NOMO-1 (cell line): ENCODE measurements at regions not wholly inside any gene's neighbourhood (a gene's known extent, or its start where the extent isn't known, plus 50 kb on each side); places are given as distances from the start of the nearest gene placed in this dataset.

Experiments
- DNase-seq, 2 experiments: peaks; one replicate each; lab custom pipeline; 2025; ENCODE audit not compliant: unreplicated experiment in 2 of 2; lab: John Stamatoyannopoulos, UW

DNA sequence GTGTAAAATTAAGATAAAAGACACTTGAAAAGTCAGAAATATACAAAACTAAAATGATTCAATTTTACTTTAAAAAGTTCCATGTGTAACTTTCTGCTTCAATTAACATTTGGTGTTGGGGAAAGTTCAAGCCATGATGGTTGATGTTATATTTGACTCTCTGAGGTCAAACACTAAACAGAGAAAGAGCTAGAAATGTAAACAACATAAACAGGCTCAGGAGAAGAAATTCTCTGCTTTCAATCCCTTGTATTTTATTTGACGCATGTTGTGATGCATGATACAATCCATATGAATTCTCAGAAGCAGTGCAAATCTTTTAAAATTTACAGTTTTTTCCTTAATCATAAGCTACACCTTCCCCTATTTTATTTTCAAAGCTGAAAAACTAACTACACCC is 822.4 kb downstream of the PCDH18 start:
- DNase-seq = no peak

DNA sequence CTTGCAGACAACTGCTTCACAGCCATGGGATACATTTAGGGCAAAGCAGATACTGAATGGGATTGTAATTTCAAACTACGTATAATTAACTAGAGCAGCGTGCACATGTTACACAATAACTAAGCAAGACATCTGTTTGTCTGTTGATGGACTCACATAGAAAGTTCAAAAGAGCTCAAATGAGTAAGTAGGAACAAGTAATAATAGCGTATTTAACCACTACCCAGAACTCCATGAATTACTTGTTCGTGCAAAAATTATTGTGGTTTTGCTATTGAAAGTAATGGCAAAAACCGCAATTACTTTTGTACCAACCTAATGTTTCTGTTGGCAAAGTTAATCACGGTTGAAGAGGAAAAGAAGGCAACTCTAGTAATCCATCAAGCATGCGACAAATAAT is 825.4 kb downstream of the PCDH18 start:
- DNase-seq = no peak

DNA sequence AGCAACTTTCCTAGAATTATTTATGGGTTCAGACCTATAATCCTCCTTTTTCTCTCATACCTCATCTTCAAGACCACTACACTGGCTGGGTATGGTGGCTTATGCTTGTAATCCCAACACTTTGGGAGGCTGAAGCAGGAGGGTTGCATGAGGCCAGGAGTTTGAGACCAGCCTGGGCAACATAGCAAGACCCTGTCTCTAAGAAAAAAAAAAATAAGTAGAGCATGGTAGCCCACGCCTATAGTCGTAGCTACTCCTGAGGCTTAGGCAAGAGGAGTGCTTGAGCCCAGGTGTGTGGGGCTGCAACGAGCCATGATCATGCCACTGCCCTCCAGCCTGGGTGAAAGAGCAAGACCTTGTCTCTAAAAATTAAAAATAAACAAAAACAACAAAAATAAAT is 832.4 kb downstream of the PCDH18 start:
- DNase-seq = no peak

DNA sequence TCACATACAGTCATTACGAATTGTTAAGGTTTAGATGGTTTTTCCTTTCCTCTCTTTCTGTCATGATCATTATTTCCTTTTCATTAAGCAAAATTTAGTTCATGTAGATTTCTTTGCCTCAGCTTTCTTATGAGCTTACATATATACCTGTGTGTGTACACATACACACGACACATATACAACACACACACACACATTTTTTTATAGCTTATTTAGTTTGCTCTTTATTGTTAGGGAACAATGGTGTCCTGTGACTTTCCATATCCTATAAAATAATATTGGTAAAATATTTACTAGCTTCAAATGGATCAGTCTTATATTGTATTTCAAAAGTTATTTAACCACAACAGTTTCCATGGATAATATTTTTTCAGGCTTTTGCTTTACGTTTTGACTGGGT is 840.7 kb downstream of the PCDH18 start:
- DNase-seq = no peak

DNA sequence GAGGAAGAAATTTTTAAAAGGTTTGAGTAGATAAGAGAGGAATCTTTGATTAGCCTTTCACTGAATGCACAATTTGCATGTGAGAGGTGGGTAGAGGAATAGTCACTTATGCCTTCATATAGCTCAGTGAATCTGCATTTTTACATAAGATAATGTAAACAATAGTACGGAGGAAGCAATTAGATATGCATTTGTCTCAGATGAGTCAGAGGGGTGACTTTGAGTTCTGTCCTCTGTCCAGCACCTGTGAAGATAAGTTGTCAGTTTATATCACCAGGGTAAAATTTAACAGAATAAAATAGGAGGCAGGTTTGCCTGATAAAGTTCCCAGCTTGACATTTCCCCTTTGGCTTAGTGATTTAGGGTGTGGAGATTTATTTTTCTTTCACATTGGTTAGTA is 841.9 kb downstream of the PCDH18 start:
- DNase-seq = no peak

DNA sequence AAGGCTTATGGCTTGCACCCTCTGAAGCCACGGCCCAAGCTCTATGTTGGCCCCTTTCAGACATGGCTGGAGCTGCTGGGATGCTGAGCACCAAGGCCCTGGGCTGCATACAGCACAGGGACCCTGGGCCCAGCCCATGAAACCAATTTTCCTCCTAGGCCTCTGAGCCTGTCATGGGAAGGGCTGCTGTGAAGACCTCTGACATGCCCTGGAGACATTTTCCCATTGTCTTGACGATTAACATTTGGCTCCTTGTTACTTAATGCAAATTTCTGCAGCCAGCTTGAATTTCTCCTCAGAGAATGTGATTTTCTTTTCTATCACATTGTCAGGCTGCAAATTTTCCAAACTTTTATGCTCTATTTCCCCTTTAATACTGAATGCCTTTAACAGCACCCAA is 844.7 kb downstream of the PCDH18 start:
- DNase-seq = no peak

DNA sequence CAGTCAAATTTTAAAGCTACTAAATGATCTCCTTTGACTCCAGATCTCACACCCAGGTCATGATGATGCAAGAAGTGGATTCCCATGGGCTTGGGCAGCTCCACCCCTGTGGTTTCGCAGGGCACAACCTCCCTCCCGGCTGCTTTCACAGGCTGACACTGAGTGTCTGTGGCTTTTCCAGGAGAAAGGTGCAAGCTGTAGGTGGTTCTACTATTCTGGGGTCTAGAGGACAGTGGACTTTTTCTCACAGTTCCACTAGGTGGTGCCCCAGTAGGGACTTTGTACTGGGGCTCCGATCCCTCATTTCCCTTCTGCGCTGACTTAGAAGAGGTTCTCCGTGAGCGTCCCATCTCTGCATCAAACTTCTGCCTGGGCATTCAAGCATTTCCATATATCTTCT is 845.2 kb downstream of the PCDH18 start:
- DNase-seq = no peak

DNA sequence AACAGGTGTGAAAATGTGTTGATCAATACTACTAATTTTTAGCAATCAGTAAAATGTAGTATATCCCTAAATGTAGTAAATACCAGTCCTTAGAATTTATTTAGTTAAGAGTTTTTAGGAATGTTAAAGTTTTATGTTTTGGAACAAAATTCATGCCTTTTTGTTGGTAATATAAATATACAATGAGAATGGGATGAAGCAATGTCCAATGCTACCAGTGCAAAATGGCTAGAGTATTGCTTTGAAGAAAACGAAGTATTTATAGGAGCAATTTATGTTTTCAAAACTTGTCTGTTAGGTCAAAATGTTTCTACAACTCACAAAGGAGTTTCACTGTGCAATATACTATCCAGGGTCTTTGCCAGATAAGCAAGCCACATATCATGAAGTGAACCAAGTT is 851.5 kb downstream of the PCDH18 start:
- DNase-seq = no peak

DNA sequence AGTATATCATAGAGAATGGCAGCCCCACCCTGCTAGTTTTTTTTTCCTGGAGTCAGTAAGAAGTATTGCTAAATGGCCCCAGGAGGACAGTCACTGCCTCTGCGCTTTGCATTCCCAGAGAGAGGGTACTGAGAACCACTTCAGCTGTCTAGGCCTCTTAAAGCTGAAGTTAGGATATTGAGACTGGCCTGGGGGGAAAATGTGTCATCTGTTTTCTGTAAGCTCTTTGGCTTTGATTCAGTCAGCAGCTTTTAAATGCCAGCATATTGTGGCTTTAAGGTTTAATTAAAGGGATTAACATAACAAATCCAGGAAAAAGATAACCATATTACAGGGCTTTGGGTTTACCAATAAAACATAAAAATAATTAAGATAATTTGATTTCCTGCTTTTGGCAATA is 852.0 kb downstream of the PCDH18 start:
- DNase-seq = no peak

DNA sequence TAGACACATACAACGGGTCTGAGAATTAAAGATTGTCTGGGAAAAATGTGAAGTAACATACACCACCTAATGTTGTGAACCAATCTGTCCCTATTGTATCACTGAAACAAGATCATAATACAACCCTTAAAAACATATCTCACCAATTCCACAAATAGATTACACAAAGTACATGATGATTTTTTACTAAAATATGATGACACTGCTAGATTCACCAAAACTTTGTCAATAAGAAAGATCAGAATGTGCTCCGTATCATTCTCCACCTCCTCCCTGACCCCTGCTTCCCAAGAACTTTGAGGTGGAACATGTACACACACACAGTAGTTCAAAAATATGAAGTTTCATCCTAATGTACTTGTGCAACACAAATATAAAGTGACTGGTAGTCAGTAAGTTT is 862.0 kb downstream of the PCDH18 start:
- DNase-seq = no peak

DNA sequence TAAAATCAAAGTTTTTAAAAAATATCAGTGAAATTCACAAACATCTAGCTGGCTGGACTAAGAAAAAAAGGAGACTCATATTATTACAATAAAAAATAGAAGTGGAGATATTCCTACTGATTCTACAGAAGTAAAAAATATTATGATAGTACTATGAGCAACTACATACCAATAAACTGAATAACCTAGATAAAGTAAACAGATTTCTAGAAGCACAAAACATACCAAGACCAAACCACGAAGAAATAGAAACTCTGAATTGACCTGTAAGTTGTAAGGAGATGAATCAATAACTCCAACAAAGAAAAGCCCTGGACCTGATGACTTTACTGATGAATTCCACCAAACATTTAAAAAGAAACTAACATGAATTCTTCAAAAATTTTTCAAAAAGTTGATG is 867.3 kb downstream of the PCDH18 start:
- DNase-seq = no peak

DNA sequence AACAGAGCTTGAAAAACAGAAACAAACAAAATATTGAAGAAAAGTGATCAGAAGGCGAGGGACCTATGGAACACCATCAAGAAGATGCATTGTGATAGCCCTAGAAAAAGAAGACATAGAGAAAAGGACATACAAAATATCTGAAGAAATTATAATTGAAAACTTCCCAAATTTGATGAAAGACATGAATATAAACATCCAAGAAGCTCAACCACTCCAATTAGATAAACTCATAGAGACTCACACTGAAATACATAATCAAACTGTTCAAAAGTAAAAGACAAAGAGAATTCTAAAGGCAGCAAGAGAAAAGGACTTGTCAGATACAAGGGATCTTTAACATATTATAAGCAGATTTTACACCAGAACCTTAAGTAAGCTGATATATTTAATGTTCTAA is 869.8 kb downstream of the PCDH18 start:
- DNase-seq = no peak

DNA sequence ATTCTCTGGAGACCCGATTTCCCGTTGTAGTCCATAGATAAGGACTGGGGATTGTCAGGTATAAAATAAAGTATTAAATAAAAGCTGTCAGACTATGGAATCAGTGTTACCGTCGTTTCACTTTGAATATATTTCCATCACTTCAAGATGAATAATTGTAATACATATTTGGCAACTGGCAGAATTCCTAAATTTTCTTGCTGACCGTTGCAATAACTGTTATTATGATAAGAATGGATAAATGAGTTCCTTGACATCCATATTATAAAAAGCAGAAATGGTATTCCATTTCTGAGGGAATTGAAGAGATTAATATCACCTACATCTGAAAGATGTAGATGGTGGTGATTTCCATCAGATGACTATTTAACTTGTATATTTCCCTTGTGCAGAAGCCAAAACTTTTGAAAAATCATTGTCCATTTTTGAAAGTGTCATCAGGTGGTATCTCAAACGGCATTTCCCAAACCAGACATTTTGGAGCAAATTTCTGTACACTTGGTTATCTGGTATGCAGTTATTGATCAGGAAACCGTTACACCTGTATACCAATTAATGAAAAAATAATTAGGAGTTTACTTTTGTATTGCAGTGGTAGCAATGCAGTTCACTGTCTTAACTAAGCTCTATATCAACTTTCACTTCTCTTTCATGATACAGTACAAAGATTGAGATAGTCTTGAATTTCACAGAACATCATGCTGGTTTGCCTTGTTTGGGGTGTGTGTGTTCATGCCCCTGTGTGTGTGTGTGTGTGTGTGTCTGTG is 878.5 kb downstream of the PCDH18 start:
- DNase-seq = no peak

DNA sequence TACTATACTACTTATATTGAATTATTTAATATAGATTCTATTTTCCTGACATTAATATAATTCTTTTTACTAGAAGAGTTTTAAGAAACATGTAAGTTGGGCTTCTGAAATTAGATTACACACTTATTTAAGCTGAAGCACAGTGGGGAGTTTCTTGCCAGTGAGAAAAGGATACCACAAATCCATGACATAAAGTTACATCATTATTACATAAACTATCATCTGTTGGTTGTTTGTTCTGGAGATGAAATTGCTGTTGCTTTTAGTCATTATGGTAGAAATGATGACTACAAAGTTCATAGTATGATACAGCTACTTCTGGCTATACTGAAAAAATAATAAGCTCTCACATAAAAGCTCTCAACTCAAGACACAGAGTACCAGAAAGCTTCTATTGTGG is 880.4 kb downstream of the PCDH18 start:
- DNase-seq = no peak

DNA sequence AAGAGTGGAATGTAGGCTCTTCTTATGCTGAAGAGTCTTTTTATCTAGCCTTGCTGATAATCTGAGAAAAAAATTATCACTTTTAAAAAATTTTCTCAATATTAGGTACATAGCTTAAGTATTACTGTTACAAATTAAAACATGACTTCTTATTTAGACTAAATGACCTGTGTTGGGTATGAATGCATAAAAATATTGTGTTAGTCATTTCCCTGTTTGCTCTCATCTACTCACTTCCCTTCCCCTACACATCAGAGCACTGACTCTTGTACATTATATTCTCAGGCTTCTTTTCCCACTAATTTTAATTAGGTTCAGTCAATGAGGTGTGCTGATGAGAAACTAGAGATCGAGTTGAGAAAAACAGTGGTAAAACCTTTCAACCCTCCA is 881.0 kb downstream of the PCDH18 start:
- DNase-seq = no peak

DNA sequence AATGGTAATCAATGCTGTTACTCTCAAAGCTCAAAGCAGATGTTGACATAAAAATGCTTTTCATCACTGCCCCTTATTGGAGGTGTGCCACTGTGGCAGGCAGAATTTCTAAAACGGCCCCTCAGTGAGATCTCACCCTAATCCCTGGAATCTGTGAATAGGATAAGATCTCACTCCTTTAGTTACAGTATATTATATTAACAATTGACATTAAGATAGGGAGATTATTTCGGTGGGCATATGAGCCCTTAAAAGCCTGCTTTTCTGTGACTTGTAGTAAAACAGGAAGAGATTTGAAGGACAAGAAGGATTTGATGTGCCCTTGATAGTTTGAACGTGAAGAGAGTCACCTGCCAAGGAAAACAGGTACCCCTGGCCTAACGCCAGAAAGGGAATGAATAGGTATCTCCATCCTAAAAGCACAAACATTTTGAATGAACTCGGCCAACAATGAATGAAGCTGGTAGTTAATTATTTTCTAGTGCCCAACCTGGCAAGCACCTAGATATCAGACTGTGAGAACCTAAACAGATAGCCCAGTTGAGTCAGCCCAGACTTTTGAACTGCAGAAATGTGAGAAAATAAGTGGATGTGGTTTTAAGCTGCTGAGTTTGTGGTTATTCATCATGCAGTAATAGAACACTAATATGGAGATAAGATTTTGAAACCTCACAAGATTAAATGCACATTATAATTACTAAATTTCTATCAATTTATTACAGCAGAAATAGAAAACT is 881.6 kb downstream of the PCDH18 start:
- DNase-seq = no peak

DNA sequence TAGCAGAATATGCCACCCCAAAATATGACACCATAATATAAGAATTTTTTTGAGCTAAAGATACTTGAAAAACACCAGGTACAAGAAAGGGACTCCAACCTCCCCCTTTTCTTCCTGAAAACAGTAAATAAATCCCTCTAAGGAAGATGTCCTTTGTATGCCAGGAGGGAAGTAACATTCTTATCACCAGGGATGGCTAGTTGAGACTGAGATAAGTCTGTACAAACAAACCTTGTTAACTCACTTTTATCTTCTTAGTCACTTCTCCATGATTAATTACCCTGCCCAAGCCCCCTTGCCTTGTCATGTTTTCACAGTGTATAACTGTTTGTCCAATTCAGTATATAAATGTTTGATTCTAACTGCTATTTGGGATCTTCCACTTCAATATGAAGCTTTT is 888.0 kb downstream of the PCDH18 start:
- DNase-seq = no peak

DNA sequence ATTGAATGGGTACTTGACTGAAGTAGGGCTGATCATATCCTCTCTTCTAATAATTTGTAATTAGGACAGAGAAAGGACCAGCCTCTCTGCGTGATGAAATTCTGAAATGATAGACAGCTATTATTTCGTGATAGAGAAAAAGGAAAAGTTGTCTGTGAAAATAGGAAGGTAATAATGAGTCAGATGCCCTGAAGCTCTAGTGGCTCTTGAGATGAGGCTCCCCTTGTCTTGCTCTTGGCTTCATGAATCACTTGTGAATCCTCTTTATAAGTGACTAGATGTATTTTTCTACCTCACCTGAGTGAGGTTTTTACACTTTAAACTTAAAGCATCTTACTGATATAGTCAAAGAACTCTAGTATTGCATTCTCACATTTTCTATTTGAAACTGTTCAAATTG is 888.9 kb downstream of the PCDH18 start:
- DNase-seq = no peak

DNA sequence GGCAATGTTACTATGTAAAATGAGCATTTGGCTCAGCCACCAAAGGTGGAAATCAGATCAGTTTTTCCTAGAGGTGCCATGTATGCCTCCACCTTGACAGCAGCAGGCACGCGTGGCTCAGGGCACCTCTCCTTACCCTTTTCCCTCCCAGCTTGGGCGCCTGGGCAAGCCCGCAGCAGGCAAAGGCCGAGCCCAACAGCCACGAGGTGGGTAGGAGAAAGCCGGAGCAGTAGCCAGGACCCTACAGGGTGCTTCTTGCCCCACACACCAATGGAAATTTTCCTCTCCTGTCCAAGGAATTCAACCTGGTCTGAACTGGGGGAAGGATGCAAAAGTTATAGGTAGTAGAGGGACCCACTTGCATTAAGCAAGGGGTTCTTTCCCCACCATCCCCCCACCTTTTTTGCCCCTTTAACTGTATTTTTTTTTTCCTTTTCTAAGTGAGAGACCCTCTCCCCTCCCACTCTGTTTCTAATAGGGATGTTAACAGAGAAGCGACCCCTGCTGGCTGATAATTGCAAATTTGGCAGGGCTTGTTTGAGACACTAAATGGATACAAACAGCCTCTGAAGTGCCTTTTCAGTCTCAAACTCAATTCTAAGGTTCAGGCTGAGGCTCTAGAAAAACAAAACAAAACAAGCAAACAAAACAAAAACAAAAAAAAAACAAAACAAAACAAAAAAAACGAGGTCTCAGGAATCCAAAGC is 895.1 kb downstream of the PCDH18 start:
- DNase-seq = no peak

DNA sequence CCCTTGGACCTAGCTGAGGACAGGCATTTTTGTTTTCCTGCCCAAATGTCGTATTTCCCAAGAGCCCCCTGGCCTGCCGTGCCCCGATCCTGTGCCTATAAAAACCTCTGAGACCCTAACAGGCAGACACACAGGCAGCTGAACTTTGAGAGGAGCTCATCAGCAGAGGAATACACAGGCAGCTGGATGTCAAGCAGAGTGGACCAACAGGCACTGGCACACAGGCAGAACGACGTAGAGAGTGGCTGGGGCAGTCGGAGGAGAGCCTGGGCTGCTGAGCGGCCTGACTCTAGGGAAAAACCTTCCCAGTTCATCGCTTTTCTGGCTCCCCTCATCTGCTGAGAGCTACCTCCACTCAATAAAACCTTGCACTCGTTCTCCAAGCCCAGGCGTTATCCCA is 896.1 kb downstream of the PCDH18 start:
- DNase-seq = no peak

DNA sequence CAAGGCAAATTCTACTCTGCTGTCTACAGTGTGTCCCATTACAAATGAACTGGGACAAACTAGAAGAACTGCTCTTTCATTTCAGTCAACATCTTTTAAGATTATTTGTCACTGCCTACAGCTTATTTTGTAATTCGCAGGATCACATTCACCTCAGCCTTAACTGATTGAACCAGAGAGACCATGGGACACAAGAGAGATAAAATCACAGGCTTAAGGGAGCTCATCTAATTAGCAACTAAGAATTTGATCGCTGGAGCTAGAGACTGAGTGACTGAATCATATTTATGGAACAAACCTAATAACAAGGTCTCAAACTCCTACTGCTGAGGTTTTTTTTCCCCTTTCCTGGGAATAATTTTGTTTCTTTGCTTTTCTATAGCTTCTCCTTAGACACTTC is 898.2 kb downstream of the PCDH18 start:
- no peak for DNase-seq

DNA sequence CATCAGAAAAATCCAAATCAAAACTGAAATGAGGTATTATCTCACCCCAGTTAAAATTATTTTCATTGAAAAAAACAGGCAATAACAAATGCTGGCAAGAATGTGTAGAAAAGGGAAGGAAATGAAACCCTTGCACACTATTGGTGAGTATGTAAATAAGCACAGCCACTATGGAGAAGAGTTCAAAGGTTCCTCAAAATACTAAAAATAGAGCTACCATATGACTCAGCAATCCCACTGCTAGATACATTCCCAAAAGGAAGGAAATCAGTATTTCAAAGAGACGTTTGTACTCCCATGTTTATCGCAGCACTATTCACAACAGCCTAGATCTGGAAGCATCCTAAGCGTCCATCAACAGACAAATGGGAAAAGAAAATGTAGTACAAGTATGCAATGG is 932.4 kb downstream of the PCDH18 start:
- peak in 1 of 2 experiments; percentile 1 for DNase-seq
